ENCODE measurements at regions not wholly inside any gene's neighbourhood (a gene's known extent, or its start where the extent isn't known, plus 50 kb on each side); places are given as distances from the start of the nearest gene placed in this dataset.

DNA sequence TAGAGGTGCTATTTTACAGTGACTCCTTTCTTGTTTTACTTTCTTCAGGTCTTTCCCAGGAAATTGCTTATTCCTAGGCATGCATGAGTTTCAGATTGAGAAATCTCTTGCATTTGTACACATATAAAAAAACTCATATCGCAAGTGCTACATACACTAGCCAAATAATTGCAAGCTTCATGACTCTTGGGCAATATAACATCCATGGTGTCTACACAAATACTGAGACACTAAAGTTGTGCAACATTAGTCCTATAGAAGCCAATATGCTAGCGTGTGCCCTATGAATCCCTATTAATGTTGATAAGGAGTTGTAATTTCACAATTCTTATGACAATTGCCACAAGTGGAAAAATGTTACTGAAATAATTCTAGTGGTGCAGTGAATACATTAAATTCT lies 591.0 kb downstream of the ADGRL2 start:
- no peak for TF ChIP-seq POLR2AphosphoS5 (IDR thresholded peaks at IDR 0.05)
- TF ChIP-seq CTCF (IDR thresholded peaks at IDR 0.05): no peak
- no peak for TF ChIP-seq POLR2A (IDR thresholded peaks at IDR 0.05)

All from upper lobe of left lung (tissue), 4 donors.